Gastroesophageal sphincter (tissue), 3 donors: ENCODE measurements at regions not wholly inside any gene's neighbourhood (a gene's known extent, or its start where the extent isn't known, plus 50 kb on each side); places are given as distances from the start of the nearest gene placed in this dataset.

ENCODE experiments used
- CTCF ChIP-seq, 4 experiments: fragments of 200-600 bp in 2 of 4; fragments of 450-650 bp in 2 of 4; sonication (generic) in 1 of 4; IDR thresholded peaks; one replicate each; pipeline ENCODE4 v1.5.1; 2017 to 2019; ENCODE audit warnings: antibody characterized with exemption in 4 of 4, mild to moderate bottlenecking in 2 of 4, moderate library complexity in 2 of 4
- EP300 ChIP-seq: sonication (generic); formaldehyde crosslinking; IDR thresholded peaks from one replicate; pipeline ENCODE4 v1.6.1; 2017; ENCODE audit warnings: antibody characterized with exemption, mild to moderate bottlenecking

- TF ChIP-seq CTCF (IDR thresholded peaks at IDR 0.05) (no peak), EP300 (no peak)
Observed at GRCh38 chr12:92614502-92614901, 88.3 kb upstream of the PLEKHG7 start.
